ENCODE measurements at regions not wholly inside any gene's neighbourhood (a gene's known extent, or its start where the extent isn't known, plus 50 kb on each side); places are given as distances from the start of the nearest gene placed in this dataset.
"Not testable (repeated sequence)": the region's sequence is repeated elsewhere in the genome, so short reads cannot be mapped to it uniquely, and the experiment has no call there.

GRCh38 chr6:167735084-167735950, 91.4 kb upstream of the AFDN start:
- no peak for DNase-seq (ENCODE audit: low read depth)

- no peak for DNase-seq (ENCODE audit: low read depth)
These were observed 90.8 kb upstream of the AFDN start for GRCh38 chr6:167735951-167736288.

- DNase-seq (ENCODE audit: low read depth) = no peak
These were observed 90.1 kb upstream of the AFDN start for GRCh38 chr6:167736486-167737204.

- no peak for DNase-seq (ENCODE audit: low read depth)
These were observed 89.4 kb upstream of the AFDN start for GRCh38 chr6:167737205-167737830.

- DNase-seq (ENCODE audit: low read depth) = no peak
These were observed 88.3 kb upstream of the AFDN start for GRCh38 chr6:167738386-167738785.

GRCh38 chr6:167739721-167740475, 86.8 kb upstream of the AFDN start:
- no peak for DNase-seq (ENCODE audit: low read depth)

- DNase-seq (ENCODE audit: low read depth) = no peak
These were observed 83.9 kb upstream of the AFDN start for GRCh38 chr6:167742719-167743303.

GRCh38 chr6:167744681-167745669, 81.7 kb upstream of the AFDN start:
- DNase-seq (ENCODE audit: low read depth) = no peak

- no peak for DNase-seq (ENCODE audit: low read depth)
These were observed 80.9 kb upstream of the AFDN start for GRCh38 chr6:167745670-167746389.

- no peak for DNase-seq (ENCODE audit: low read depth)
These were observed 80.3 kb upstream of the AFDN start for GRCh38 chr6:167746390-167746907.

GRCh38 chr6:167746975-167747374, 79.7 kb upstream of the AFDN start:
- no peak for DNase-seq (ENCODE audit: low read depth)

- no peak for DNase-seq (ENCODE audit: low read depth)
These were observed 79.1 kb upstream of the AFDN start for GRCh38 chr6:167747645-167748044.

- DNase-seq (ENCODE audit: low read depth) = no peak
These were observed 78.7 kb upstream of the AFDN start for GRCh38 chr6:167748046-167748445.

- no peak for DNase-seq (ENCODE audit: low read depth)
These were observed 78.0 kb upstream of the AFDN start for GRCh38 chr6:167748458-167749379.

- no peak for DNase-seq (ENCODE audit: low read depth)
These were observed 75.8 kb upstream of the AFDN start for GRCh38 chr6:167750956-167751358.

GRCh38 chr6:167751579-167752115, 75.1 kb upstream of the AFDN start:
- DNase-seq (ENCODE audit: low read depth) = no peak

- not testable (repeated sequence) for DNase-seq (ENCODE audit: low read depth)
These were observed 73.4 kb upstream of the AFDN start for GRCh38 chr6:167753281-167753680.

GRCh38 chr6:167754691-167755090, 72.0 kb upstream of the AFDN start:
- DNase-seq (ENCODE audit: low read depth) = no peak
